ENCODE measurements at regions not wholly inside any gene's neighbourhood (a gene's known extent, or its start where the extent isn't known, plus 50 kb on each side); places are given as distances from the start of the nearest gene placed in this dataset.

DNA sequence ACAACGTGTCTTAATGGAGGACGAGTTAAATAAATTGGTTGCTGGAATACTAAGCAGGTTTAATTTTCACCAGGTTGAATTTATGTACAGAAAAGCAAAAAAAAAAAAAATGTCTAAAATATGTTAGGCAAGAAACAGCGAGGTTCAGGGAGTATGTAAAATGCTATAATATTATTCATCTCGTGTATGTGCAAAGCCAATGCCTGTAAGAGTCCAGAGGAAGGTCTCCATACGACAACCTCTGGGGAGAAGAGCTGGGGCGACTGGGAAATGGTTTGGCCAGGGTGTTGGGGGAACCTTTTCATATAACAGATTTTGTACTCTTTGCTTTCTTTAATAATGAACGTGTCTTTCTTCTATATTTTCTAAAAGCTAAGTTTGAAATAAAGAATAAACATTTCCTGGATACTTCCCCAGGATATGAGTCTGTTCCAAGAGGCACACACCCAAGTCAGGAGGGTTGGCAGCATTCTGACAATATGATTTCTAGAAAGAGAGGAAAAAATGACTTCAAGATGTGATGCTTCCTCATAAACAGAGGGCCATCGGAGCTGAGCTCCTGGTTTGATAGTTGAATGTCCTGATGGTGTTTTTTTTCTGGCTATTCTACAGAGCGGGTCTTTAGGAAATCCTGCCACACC lies 208.6 kb upstream of the MGMT start:
- DNase-seq: no peak
- H3K36me3 ChIP-seq (ENCODE audit: control insufficient read depth, insufficient read depth, low read length): no peaks in the 10 kb centered on the region
- H3K27ac ChIP-seq (ENCODE audit: insufficient read depth, low read length, poor library complexity, severe bottlenecking): no peak overlapping the region

DNA sequence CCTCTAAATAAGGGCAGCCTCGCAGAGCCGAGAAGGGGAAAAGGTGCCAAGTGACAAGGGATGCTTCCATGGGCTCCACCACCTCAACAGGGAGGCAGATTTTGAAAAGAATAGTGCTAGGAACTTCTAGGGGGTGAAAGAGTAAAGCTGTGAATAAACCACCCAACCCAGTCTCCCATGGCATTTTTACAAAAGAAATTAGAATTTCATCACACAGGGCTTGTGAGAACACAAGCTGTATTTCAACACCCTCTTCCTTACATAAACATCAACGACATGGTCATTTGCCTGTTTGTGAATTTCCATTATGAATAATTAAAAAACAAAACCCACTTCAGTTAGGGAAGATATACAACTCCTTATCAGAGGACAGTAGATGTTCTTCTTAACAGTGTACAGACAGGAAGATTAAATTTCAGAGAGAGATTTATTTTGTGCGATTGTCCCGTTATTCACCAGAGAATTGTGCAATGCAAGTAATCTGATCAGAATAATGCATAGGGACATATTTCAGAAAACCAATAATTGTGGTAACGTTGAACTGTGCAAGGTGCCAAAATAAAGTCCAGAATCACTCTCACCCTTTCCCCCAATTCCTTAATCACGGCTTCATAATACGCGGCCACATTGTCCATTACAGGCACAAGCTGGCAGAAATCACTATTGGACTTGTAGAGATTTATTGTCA lies 207.8 kb upstream of the MGMT start:
- no peak for DNase-seq
- no peak overlapping the region for H3K27ac ChIP-seq (ENCODE audit: insufficient read depth, low read length, poor library complexity, severe bottlenecking)
- H3K9me3 ChIP-seq (ENCODE audit: control insufficient read depth, low read length): no peaks in the 10 kb centered on the region
- no peaks in the 10 kb centered on the region for H3K4me1 ChIP-seq (ENCODE audit: control insufficient read depth, insufficient read depth, low read length, poor library complexity, severe bottlenecking)
- no peaks in the 10 kb centered on the region for H3K27me3 ChIP-seq (replicated peaks; ENCODE audit: control insufficient read depth, insufficient read depth, low read length, poor library complexity, severe bottlenecking)
- no peak overlapping the region for H3K4me3 ChIP-seq (ENCODE audit: insufficient read depth, low read depth, low read length, poor library complexity, severe bottlenecking)
- H3K36me3 ChIP-seq (ENCODE audit: control insufficient read depth, insufficient read depth, low read length): no peaks in the 10 kb centered on the region

More for the DNA sequence above, 208.6 kb upstream of the MGMT start:
- Histone ChIP-seq H3K4me1 (ENCODE audit: control insufficient read depth, insufficient read depth, low read length, poor library complexity, severe bottlenecking) (no peaks in the 10 kb centered on the region), H3K4me3 (ENCODE audit: insufficient read depth, low read depth, low read length, poor library complexity, severe bottlenecking) (no peak overlapping the region), H3K27me3 (replicated peaks; ENCODE audit: control insufficient read depth, insufficient read depth, low read length, poor library complexity, severe bottlenecking) (no peaks in the 10 kb centered on the region), H3K9me3 (ENCODE audit: control insufficient read depth, low read length) (no peaks in the 10 kb centered on the region)

DNA sequence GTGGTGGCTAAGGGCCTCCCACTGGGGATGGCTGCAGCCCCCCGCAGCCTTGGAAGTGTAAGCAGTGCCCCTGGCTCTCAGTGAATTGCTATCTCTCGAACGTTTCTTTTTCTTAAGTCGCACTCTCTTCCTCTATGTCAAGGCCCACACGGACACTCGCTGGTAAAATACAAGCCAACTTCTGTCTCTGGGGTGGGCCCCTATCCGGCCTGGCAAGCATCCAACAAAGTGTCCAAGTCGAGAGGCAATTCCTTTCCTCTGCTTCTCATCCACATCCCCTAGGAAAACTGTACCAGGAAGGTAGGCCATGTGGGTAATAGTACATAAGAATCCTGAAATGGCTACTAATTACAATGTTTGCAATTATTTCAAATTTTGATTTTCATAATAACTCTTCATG lies 194.9 kb upstream of the MGMT start:
- H3K27ac ChIP-seq (ENCODE audit: insufficient read depth, low read length, poor library complexity, severe bottlenecking): no peak overlapping the region
- no peaks in the 10 kb centered on the region for H3K9me3 ChIP-seq (ENCODE audit: control insufficient read depth, low read length)
- no peaks in the 10 kb centered on the region for H3K4me1 ChIP-seq (ENCODE audit: control insufficient read depth, insufficient read depth, low read length, poor library complexity, severe bottlenecking)
- H3K36me3 ChIP-seq (ENCODE audit: control insufficient read depth, insufficient read depth, low read length): no peaks in the 10 kb centered on the region
- no peaks in the 10 kb centered on the region for H3K27me3 ChIP-seq (replicated peaks; ENCODE audit: control insufficient read depth, insufficient read depth, low read length, poor library complexity, severe bottlenecking)
- DNase-seq: no peak
- no peak overlapping the region for H3K4me3 ChIP-seq (ENCODE audit: insufficient read depth, low read depth, low read length, poor library complexity, severe bottlenecking)

DNA sequence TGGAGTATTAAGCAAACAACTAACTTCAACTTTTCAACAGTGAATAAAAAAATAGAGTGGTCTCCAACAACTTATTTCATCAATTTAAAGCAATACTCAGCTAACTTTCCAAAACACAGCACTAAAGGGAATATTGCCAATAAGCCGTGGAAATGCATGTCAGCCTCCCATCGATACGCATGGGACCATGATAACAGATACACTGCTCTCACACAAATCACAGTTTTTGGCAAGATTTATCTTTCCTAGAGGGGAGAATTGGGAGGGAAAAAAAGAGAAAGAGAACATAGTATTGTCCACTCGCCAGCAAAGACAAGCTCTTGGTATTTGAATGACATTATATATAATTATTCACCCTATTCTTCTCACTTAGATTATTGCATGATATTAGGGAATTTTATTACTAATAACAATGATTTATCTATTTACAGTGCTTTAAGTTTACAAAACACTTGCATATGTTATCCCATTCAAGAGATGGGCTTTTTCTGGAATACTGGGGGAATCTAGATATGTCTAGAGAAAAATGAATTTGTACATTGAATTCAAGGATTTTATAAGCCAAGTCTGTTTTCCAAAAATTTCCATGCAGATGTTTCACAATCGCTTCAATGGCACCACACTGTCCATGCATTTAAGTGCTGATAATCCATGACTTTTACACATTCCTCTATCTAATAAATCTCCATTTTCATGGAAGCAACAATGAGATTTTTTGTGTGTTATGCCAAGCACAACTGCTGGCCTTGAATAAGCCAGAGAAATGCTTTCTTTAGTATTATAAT lies 194.0 kb upstream of the MGMT start:
- Histone ChIP-seq H3K27me3 (replicated peaks; ENCODE audit: control insufficient read depth, insufficient read depth, low read length, poor library complexity, severe bottlenecking) (no peaks in the 10 kb centered on the region), H3K27ac (ENCODE audit: insufficient read depth, low read length, poor library complexity, severe bottlenecking) (no peak overlapping the region), H3K4me1 (ENCODE audit: control insufficient read depth, insufficient read depth, low read length, poor library complexity, severe bottlenecking) (no peaks in the 10 kb centered on the region), H3K36me3 (ENCODE audit: control insufficient read depth, insufficient read depth, low read length) (no peaks in the 10 kb centered on the region), H3K4me3 (ENCODE audit: insufficient read depth, low read depth, low read length, poor library complexity, severe bottlenecking) (no peak overlapping the region), H3K9me3 (ENCODE audit: control insufficient read depth, low read length) (no peaks in the 10 kb centered on the region)
- no peak for DNase-seq

DNA sequence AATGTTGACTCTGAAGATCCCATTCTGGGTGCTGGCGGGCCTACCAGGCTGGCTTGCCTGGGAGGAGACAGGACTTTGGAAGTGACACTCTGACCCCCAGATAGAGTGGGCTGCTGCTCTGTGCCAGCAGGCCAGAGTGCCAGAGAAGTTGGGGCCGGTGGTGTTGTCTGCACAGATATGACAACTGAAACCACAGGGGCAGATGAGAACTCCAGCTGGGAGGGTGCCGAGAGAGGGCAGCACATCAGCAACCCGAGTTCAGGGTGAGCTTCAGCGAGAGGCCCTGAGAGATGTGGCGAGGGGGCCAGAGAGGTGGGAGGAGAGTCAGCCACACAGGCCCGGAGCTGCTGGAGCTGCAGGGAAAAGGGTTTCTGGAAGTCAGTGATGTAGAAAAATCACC lies 193.2 kb upstream of the MGMT start:
- H3K4me3 ChIP-seq (ENCODE audit: insufficient read depth, low read depth, low read length, poor library complexity, severe bottlenecking): no peak overlapping the region
- no peak for DNase-seq
- no peaks in the 10 kb centered on the region for H3K36me3 ChIP-seq (ENCODE audit: control insufficient read depth, insufficient read depth, low read length)
- H3K9me3 ChIP-seq (ENCODE audit: control insufficient read depth, low read length): no peaks in the 10 kb centered on the region
- no peaks in the 10 kb centered on the region for H3K27me3 ChIP-seq (replicated peaks; ENCODE audit: control insufficient read depth, insufficient read depth, low read length, poor library complexity, severe bottlenecking)
- H3K27ac ChIP-seq (ENCODE audit: insufficient read depth, low read length, poor library complexity, severe bottlenecking): no peak overlapping the region
- no peaks in the 10 kb centered on the region for H3K4me1 ChIP-seq (ENCODE audit: control insufficient read depth, insufficient read depth, low read length, poor library complexity, severe bottlenecking)

DNA sequence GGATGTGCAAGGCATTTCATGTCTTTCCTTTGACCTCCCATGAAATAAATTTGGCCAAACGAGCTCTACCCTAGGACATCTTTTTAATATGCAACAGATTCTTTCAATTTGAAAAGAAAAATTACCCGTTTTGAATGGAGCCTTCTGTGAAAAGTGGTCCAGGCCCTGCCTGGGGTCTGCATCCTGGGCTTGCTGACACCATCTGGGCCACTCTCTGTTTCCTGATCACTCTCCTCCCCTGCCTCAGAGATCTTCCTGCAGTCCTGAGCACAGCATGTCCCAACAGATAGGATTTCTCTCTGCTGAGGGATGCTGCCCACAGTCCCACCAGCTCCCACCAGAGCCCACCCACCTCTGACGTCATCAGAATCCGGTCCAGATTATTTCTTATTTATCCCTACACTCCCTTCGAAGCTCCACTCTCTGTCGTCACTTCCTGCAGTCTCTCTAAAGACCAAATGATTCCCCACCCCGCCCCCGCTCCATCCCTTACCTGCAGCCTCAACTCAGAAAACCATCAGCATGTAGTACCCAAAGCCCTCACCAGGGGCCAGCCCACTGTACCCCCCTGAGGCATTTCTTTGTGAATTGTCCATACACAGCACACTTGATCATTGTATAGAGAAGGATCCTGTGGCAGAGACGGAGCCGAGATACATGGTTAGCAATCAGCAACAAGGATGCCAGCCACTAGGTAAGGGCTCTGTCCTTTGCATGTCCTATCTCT lies 192.1 kb upstream of the MGMT start:
- H3K27ac ChIP-seq (ENCODE audit: insufficient read depth, low read length, poor library complexity, severe bottlenecking): no peak overlapping the region
- H3K4me3 ChIP-seq (ENCODE audit: insufficient read depth, low read depth, low read length, poor library complexity, severe bottlenecking): no peak overlapping the region
- H3K4me1 ChIP-seq (ENCODE audit: control insufficient read depth, insufficient read depth, low read length, poor library complexity, severe bottlenecking): no peaks in the 10 kb centered on the region
- no peaks in the 10 kb centered on the region for H3K27me3 ChIP-seq (replicated peaks; ENCODE audit: control insufficient read depth, insufficient read depth, low read length, poor library complexity, severe bottlenecking)
- DNase-seq: no peak
- H3K36me3 ChIP-seq (ENCODE audit: control insufficient read depth, insufficient read depth, low read length): no peaks in the 10 kb centered on the region
- H3K9me3 ChIP-seq (ENCODE audit: control insufficient read depth, low read length): no peaks in the 10 kb centered on the region

DNA sequence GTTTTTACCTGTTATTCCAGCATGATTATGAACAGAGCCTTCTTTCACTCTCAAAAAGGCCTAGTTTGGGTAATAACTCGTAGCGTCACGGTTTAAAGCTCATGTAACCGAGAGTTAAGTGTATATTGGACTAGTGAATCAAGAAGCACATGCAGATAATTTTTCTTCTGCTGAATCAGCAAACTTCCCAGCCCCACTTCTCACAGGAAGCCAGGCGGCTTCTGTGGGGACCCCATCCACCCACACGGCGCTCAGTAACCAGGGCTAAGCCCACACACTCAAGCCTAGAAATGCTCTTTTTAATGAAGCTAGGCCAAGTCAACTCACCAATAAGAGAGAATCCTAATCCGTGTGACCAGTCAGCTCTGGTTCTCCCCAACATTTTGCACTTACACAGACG lies 191.2 kb upstream of the MGMT start:
- Histone ChIP-seq H3K27me3 (replicated peaks; ENCODE audit: control insufficient read depth, insufficient read depth, low read length, poor library complexity, severe bottlenecking) (no peaks in the 10 kb centered on the region), H3K27ac (ENCODE audit: insufficient read depth, low read length, poor library complexity, severe bottlenecking) (no peak overlapping the region), H3K4me1 (ENCODE audit: control insufficient read depth, insufficient read depth, low read length, poor library complexity, severe bottlenecking) (no peaks in the 10 kb centered on the region), H3K4me3 (ENCODE audit: insufficient read depth, low read depth, low read length, poor library complexity, severe bottlenecking) (no peak overlapping the region), H3K9me3 (ENCODE audit: control insufficient read depth, low read length) (no peaks in the 10 kb centered on the region), H3K36me3 (ENCODE audit: control insufficient read depth, insufficient read depth, low read length) (no peaks in the 10 kb centered on the region)
- DNase-seq: no peak

DNA sequence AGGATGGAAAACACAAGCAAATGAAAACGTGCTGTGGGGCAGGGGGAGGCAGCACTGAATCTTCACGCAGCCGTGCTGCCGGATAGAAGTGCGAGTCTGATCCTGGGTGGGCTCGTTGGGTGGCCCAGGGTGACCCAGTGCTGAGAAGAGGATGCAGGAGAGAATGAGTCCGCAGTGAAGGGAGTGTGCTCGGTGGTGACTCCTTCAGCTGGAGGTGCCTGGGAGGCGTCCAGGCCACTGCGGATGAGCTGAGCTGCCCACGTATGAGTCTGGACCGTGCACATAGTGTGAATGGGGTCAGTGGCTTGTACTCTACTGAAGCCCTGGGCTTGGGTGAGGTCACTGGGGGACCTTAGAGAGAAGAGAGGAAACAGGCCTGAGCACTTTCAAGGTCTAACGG lies 190.0 kb upstream of the MGMT start:
- Histone ChIP-seq H3K27ac (ENCODE audit: insufficient read depth, low read length, poor library complexity, severe bottlenecking) (no peak overlapping the region), H3K36me3 (ENCODE audit: control insufficient read depth, insufficient read depth, low read length) (no peaks in the 10 kb centered on the region), H3K27me3 (replicated peaks; ENCODE audit: control insufficient read depth, insufficient read depth, low read length, poor library complexity, severe bottlenecking) (no peaks in the 10 kb centered on the region), H3K4me3 (ENCODE audit: insufficient read depth, low read depth, low read length, poor library complexity, severe bottlenecking) (no peak overlapping the region), H3K9me3 (ENCODE audit: control insufficient read depth, low read length) (no peaks in the 10 kb centered on the region), H3K4me1 (ENCODE audit: control insufficient read depth, insufficient read depth, low read length, poor library complexity, severe bottlenecking) (no peaks in the 10 kb centered on the region)
- DNase-seq: no peak

DNA sequence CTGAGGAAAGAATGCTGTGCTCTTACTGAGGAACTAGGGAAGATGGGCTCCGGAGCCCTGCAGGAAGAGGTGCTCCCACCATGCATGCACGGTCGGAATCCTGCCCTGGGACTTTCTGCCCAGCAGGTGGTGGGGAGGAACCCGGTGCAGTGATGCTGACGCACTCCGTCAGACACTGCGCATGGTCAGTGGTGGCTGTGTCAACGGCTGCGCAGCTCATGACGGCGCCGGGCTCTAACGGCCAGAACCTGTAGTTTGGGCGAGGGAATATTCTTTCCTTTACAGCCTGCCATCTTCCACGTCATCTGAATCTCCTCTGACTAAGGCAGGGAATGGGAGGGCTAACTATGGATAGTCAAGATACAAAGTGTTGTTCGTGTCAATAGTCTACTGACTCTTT lies 189.2 kb upstream of the MGMT start:
- Histone ChIP-seq H3K27ac (ENCODE audit: insufficient read depth, low read length, poor library complexity, severe bottlenecking) (no peak overlapping the region), H3K9me3 (ENCODE audit: control insufficient read depth, low read length) (no peaks in the 10 kb centered on the region), H3K4me1 (ENCODE audit: control insufficient read depth, insufficient read depth, low read length, poor library complexity, severe bottlenecking) (no peaks in the 10 kb centered on the region), H3K27me3 (replicated peaks; ENCODE audit: control insufficient read depth, insufficient read depth, low read length, poor library complexity, severe bottlenecking) (no peaks in the 10 kb centered on the region), H3K4me3 (ENCODE audit: insufficient read depth, low read depth, low read length, poor library complexity, severe bottlenecking) (no peak overlapping the region), H3K36me3 (ENCODE audit: control insufficient read depth, insufficient read depth, low read length) (no peaks in the 10 kb centered on the region)
- no peak for DNase-seq
